Lower lobe of right lung (tissue), 2 donors: ENCODE measurements at regions not wholly inside any gene's neighbourhood (a gene's known extent, or its start where the extent isn't known, plus 50 kb on each side); places are given as distances from the start of the nearest gene placed in this dataset.
A peak's percentile ranks its signal among the peaks of the same experiment; 100 is the strongest.

Source experiments
- ATAC-seq, 2 donors: fragments of 200-7000 bp; cut with Tn5 transposase; one replicate each; pipeline ENCODE4 v1.9.1; 2020 to 2022; ENCODE audit warnings: mild to moderate bottlenecking in 2 of 2, moderate library complexity in 2 of 2
- DNase-seq: peaks from one replicate; pipeline ENCODE4 v3.0.0-alpha.2; 2020
- H3K27ac ChIP-seq: fragments of 200-600 bp; one replicate; pipeline ENCODE4 v1.8.0; 2022
- H3K27me3 ChIP-seq: fragments of 200-600 bp; one replicate; pipeline ENCODE4 v1.8.0; 2022; ENCODE audit warnings: low read depth
- H3K36me3 ChIP-seq: fragments of 200-600 bp; one replicate; pipeline ENCODE4 v1.8.0; 2022; ENCODE audit warnings: mild to moderate bottlenecking
- H3K4me1 ChIP-seq: fragments of 200-600 bp; one replicate; pipeline ENCODE4 v1.8.0; 2022
- H3K4me3 ChIP-seq: fragments of 200-600 bp; one replicate; pipeline ENCODE4 v1.8.0; 2022; ENCODE audit warnings: mild to moderate bottlenecking
- H3K9me3 ChIP-seq: fragments of 200-600 bp; one replicate; pipeline ENCODE4 v1.8.0; 2022
- intact Hi-C: fragments of 100-400 bp; cut with DNase I; formaldehyde crosslinking; loops from one replicate; pipeline ENCODE4 v1.11.0; 2022
- TF ChIP-seq, protein P1 (sequence below): fragments of 200-600 bp; IDR thresholded peaks from one replicate; pipeline ENCODE4 v1.8.0; 2022; ENCODE audit warnings: antibody characterized with exemption, mild to moderate bottlenecking
- donor health status: DM: no; HTN: yes; CAD: no; lungs with severe emphysema.

DNA sequence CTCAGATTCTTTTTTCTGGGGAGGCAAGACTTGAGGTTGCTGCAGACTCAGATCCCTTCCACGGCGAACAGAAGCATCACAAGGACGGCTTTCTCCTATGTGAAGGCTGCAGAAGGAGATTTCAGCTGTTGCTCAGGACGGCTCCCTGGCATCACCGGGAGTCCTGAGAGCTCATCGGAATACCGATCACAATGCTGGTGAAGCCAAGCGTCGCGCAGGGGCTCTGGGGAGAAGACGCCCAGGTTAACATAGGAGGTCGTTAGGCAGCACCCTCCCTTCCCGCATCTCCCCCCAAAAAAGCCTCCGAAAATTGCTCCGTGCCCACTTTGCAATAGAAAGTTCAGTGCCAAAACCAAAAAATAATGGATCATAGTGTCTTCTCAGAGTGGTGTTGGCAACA, 127.2 kb upstream of the TMEM132D start:
- DNase-seq, result no peak
- H3K4me3 ChIP-seq, result no peak overlapping the region
- H3K4me1 ChIP-seq, result no peaks in the 10 kb centered on the region
- intact Hi-C loops, result no loop called here
- H3K9me3 ChIP-seq, result no peaks in the 10 kb centered on the region
- no peaks in the 10 kb centered on the region for H3K36me3 ChIP-seq
- H3K27ac ChIP-seq, result no peak overlapping the region
- H3K27me3 ChIP-seq, result peaks cover 49% of the 10 kb centered on the region
- TF ChIP-seq, protein P1, sequence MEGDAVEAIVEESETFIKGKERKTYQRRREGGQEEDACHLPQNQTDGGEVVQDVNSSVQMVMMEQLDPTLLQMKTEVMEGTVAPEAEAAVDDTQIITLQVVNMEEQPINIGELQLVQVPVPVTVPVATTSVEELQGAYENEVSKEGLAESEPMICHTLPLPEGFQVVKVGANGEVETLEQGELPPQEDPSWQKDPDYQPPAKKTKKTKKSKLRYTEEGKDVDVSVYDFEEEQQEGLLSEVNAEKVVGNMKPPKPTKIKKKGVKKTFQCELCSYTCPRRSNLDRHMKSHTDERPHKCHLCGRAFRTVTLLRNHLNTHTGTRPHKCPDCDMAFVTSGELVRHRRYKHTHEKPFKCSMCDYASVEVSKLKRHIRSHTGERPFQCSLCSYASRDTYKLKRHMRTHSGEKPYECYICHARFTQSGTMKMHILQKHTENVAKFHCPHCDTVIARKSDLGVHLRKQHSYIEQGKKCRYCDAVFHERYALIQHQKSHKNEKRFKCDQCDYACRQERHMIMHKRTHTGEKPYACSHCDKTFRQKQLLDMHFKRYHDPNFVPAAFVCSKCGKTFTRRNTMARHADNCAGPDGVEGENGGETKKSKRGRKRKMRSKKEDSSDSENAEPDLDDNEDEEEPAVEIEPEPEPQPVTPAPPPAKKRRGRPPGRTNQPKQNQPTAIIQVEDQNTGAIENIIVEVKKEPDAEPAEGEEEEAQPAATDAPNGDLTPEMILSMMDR, result no peak
- ATAC-seq, result no peak

DNA sequence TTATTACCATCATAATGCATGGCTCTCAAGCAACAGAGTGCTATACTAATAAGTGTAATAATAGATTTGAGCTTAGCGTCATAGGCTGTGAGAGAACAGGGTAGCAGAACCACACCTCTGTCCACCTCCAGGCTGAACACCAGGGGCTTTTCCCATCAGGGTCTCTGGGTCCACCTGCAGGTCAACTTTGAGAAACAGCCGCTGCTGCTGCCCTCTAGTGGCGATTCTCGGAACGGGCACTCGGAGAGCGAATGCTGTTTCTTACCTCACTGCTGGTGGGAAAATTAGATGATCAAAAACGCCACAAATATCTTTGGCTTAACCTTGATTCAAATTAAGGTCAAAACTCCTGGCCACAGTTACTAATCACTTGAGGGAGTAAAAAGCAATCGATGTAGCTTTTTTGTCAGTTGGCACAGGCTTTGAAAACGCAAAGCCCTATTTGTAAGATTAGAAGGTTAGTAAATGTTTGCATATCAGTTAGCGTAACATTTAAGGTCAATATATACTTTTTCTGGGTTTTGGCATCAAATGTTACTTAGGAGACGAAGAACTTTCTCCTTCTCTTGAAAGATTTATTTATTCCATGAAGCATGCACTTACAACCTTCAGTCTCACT, 127.9 kb upstream of the TMEM132D start:
- peak; percentile 56 for DNase-seq
- Histone ChIP-seq H3K27ac (no peak overlapping the region), H3K9me3 (no peaks in the 10 kb centered on the region), H3K4me1 (no peaks in the 10 kb centered on the region), H3K27me3 (peaks cover 51% of the 10 kb centered on the region), H3K36me3 (no peaks in the 10 kb centered on the region), H3K4me3 (no peak overlapping the region)
- ATAC-seq, result peak in 1 of 2 donors; percentile 34
- intact Hi-C loops, result no loop called here
- TF ChIP-seq, protein P1, result peak; percentile 90

DNA sequence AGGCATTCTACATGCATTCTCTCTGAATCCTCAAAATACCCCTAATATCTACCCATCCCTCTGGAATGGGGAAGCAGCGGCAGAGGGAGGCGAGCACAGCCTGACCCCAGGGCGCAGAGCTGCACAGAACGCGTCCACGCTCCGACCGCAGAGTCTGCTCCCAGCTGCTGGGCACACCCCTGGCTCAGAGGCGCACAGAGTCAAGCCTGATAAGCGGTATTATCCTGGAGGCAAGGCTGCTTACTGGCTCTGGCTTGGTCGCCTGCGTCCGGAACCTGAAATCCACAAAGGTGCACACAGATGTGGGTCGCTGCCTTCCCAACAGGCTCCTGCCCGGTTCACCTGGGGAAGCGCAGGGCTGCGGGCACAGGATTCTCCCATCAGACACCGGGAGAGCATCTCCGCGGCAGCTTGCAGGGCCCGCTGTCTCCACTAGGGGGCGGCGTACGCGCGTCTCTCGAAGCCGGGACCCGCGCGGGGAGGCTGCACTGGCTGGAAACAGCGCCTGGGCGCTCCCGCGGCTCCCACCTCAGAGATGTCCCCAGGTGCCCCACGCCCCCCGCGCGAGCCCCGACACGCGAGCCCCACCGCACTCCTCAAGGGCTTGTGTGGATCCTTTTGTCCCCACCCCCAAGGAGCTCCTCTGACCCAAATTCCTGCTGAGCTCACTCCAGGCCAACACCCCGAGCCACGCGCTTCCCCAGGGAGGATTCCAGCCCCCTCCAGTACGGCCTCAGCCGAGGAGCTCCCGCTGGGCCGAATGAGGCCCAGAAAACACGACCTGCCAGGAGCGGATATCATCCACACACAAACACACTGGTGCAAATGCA, 120.1 kb upstream of the FZD10 start:
- H3K27me3 ChIP-seq, result peaks cover 56% of the 10 kb centered on the region
- no peak overlapping the region for H3K27ac ChIP-seq
- intact Hi-C loops, result loop anchor here (10.0 kb wide), 1 partner anchor 293 kb away; the partner anchor contains the start of gene PIWIL1
- H3K4me1 ChIP-seq, result no peaks in the 10 kb centered on the region
- no peak overlapping the region for H3K4me3 ChIP-seq
- TF ChIP-seq, protein P1, result peak; percentile 87
- peak; percentile 64 for DNase-seq
- ATAC-seq, result peak; percentile 28 to 70
- no peaks in the 10 kb centered on the region for H3K9me3 ChIP-seq
- H3K36me3 ChIP-seq, result no peaks in the 10 kb centered on the region

DNA sequence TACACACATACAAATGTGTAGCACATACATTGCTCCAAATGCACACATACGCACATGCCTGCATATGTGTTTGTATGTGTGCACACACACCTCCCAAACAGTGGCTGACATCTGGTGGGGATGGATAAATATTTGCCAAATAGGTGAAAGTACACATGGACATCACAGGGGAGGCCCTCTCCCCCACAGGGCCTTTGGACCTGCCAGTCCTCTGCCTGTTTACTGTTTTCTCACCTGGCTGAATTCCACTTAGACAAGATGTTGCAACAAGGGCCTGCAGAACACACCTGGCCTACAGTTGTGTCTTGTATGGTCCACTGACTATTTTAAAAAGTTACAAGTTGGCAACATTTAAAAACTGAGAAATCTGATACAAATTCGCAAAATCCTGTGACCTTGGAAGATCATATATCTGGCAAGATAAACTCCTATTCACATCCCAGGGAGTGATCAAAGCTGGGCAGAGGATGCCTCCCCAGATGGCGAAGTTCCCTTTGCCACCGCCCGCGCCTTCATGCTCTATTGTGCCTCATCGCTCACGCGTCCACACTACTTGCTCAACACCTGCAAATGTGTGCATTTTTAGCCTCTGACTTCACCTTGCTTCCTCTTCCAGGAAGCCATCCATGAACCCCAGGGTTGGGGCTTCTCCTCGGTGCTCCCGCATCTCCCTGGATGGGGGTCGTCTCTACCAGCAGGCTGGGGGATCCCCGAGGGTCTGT, 118.4 kb upstream of the FZD10 start:
- no peaks in the 10 kb centered on the region for H3K36me3 ChIP-seq
- intact Hi-C loops, result loop anchor here (10.0 kb wide), 1 partner anchor 291 kb away; the partner anchor contains the start of gene PIWIL1
- no peaks in the 10 kb centered on the region for H3K4me1 ChIP-seq
- no peak for ATAC-seq
- H3K9me3 ChIP-seq, result no peaks in the 10 kb centered on the region
- no peak overlapping the region for H3K4me3 ChIP-seq
- DNase-seq, result no peak
- TF ChIP-seq, protein P1, result no peak
- peaks cover 51% of the 10 kb centered on the region for H3K27me3 ChIP-seq
- no peak overlapping the region for H3K27ac ChIP-seq

DNA sequence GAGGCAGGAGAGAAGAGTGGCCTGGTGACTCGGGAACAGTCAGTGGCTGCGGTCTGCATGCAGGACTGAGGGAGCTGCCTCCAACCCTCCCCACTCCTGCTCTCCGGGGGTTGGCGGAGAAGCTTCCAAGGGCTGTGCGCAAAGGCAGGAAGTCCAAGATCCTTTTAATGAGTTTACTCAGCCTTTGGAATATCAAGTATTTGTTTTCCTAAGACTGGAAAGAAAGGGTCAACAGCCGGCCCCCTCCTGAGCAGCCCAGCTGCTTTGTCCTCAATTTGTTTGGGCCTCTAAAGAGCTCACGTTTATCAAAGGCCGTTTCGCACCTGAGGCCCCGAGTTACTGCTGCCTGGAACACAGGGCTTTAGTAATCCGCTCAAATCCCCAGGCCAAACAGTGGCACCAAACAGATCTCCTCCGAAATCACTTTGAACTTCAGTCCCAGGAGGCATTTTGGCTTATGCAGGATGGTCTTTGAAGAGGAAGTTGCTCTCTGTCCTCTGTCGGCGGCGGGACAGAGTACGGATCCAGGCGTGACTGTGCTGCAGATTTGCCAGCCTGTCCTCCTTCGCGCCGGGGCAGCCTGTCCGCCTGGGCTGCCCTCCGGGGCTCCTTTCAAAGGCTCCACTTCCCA, 117.2 kb upstream of the FZD10 start:
- Histone ChIP-seq H3K4me1 (no peaks in the 10 kb centered on the region), H3K9me3 (no peaks in the 10 kb centered on the region), H3K27me3 (peaks cover 50% of the 10 kb centered on the region), H3K27ac (no peak overlapping the region), H3K4me3 (no peak overlapping the region), H3K36me3 (no peaks in the 10 kb centered on the region)
- TF ChIP-seq, protein P1, result no peak
- intact Hi-C loops, result loop anchor here (10.0 kb wide), 1 partner anchor 290 kb away; the partner anchor contains the start of gene PIWIL1
- DNase-seq (no peak), ATAC-seq (peak in 1 of 2 donors; percentile 19)
